SJSA1 (cell line): ENCODE measurements at regions not wholly inside any gene's neighbourhood (a gene's known extent, or its start where the extent isn't known, plus 50 kb on each side); places are given as distances from the start of the nearest gene placed in this dataset.
A peak's percentile ranks its signal among the peaks of the same experiment; 100 is the strongest.
"Not testable (repeated sequence)": the region's sequence is repeated elsewhere in the genome, so short reads cannot be mapped to it uniquely, and the experiment has no call there.

ENCODE experiments used
- DNase-seq, 2 experiments: peaks; one replicate each; pipeline ENCODE4 v3.0.0-alpha.2; 2015 to 2020; ENCODE audit warnings: low spot score in 2 of 2, low read depth in 1 of 2
- H3K27ac ChIP-seq: fragments of 250-450 bp; sonication (Bioruptor Pico); 2 replicates; pipeline ENCODE4 v1.5.1; 2020; ENCODE audit warnings: mild to moderate bottlenecking, moderate library complexity
- H3K27me3 ChIP-seq: fragments of 250-450 bp; sonication (Bioruptor Pico); replicated peaks from 2 replicates; pipeline ENCODE4 v1.5.1; 2020; ENCODE audit warnings: mild to moderate bottlenecking, moderate library complexity
- H3K36me3 ChIP-seq: fragments of 250-450 bp; sonication (Bioruptor Pico); 2 replicates; pipeline ENCODE4 v1.5.1; 2020; ENCODE audit warnings: mild to moderate bottlenecking
- H3K4me1 ChIP-seq: fragments of 250-450 bp; sonication (Bioruptor Pico); replicated peaks from 2 replicates; pipeline ENCODE4 v1.6.1; 2021; ENCODE audit warnings: mild to moderate bottlenecking
- H3K4me3 ChIP-seq: fragments of 250-450 bp; sonication (Bioruptor Pico); 2 replicates; pipeline ENCODE4 v1.5.1; 2020; ENCODE audit warnings: mild to moderate bottlenecking
- H3K9me3 ChIP-seq: fragments of 250-450 bp; sonication (Bioruptor Pico); replicated peaks from 2 replicates; pipeline ENCODE4 v1.5.1; 2020; ENCODE audit warnings: mild to moderate bottlenecking

DNA sequence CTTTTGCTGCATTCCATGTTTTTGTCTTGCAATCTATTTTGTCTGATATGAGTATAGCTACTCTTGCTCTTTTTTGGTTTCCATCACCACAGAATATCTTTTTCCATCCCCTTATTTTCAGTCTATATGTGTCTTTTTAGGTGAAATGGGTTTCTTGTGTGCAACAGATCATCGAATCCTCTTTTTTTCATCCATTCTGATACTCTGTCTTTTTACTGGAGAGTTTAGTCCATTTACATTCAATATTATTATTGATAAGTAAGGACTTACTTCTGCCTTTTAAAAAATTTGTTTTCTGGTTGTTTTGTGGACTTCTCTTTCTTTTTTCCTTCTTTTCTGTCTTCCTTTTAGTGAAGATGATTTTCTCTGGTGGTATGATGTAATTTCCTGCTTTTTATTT is 64.6 kb upstream of the CD55 start:
- Histone ChIP-seq H3K27ac (no peak overlapping the region), H3K4me1 (no peaks in the 10 kb centered on the region)
- no peak for DNase-seq

DNA sequence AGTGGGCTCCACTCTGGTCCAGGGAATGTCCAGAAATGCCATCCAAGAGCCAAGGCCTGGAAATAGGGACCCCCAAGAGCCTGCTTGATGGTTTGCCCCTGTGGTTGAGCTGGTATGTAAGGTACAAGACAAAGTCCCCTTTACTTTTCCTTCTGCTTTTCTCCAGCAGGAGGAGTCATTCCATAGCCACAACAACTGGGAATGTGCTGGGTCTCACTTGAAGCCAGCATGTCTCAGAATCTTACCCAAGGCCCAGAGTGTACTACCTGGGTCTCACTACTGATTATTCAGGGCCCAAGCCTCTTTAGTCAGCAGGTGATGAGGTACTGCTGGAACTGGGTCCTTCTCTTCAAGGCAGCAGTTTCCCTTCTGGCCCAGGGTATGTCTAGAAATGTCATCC is 62.1 kb upstream of the CD55 start:
- Histone ChIP-seq H3K27ac (no peak overlapping the region), H3K4me1 (no peaks in the 10 kb centered on the region), H3K27me3 (no peaks in the 10 kb centered on the region), H3K9me3 (no peaks in the 10 kb centered on the region), H3K4me3 (no peak overlapping the region), H3K36me3 (no peaks in the 10 kb centered on the region)
- peak in 1 of 2 experiments; percentile 21 for DNase-seq

More for the DNA sequence above, 64.6 kb upstream of the CD55 start:
- no peak overlapping the region for H3K4me3 ChIP-seq
- H3K27me3 ChIP-seq: no peaks in the 10 kb centered on the region
- no peaks in the 10 kb centered on the region for H3K9me3 ChIP-seq
- H3K36me3 ChIP-seq: no peaks in the 10 kb centered on the region

DNA sequence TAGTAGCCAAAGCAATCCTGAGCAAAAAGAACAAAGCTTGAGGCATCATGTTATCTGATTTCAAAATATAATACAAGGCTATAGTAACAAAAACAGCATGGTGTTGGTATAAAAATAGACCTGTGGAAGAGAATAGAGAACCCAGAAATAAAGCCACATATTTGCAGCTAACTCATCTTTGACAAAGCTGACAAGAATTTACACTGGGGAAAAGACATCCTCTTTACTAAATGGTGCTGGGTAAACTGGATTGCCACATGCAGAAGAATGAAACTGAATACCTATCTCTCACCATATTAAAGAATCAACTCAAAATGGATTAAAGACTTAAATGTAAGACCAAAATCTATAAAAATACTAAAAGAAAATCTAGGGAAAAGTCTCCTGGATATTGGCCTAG is 59.5 kb upstream of the CD55 start:
- H3K9me3 ChIP-seq: no peaks in the 10 kb centered on the region
- no peaks in the 10 kb centered on the region for H3K27me3 ChIP-seq
- H3K27ac ChIP-seq: no peak overlapping the region
- DNase-seq: no peak
- H3K36me3 ChIP-seq: no peaks in the 10 kb centered on the region
- H3K4me3 ChIP-seq: no peak overlapping the region
- H3K4me1 ChIP-seq: no peaks in the 10 kb centered on the region

DNA sequence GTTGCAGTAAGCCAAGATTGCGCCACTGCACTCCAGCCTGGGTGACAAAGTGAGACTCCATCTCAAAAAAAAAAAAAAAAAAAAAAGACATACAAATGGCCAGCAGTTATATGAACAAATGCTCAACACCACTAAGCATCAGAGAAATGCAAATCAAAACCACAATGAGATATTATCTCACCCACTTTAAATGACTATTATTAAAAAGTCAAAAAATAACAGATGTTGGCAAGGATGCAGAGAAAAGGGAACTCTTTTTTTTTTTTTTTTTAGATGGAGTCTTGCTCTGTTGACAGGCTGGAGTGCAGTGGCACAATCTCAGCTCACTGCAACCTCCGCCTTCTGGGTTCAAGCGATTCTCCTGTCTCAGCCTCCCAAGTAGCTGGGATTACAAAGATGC is 58.6 kb upstream of the CD55 start:
- not testable (repeated sequence) for H3K27ac ChIP-seq, H3K36me3 ChIP-seq, H3K9me3 ChIP-seq, H3K4me1 ChIP-seq, DNase-seq, H3K27me3 ChIP-seq, H3K4me3 ChIP-seq

DNA sequence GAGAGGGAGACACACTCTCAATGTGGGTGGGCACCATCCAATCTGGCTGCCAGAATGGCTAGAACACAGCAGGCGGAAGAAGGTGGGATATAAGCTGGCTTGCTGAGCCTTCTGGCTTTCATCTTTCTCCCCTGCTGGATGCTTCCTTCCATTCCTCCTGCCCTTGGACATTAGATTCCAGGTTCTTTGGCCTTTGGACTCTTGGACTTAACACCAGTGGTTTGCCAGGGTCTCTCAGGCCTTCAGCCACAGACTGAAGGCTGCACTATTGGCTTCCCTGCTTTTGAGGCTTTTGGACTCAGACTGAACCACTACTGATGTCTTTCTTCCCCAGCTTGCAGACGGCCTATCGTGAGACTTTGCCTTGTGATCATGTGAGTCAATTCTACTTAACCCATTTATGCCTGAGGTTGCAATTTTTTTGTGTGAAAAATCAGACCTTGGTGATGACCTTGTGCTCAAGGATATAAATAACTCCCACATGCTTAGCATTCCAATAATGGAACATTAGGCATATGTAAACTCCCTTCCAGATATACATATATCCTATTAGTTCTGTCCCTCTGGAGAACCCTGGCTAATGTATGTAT is 56.7 kb upstream of the CD55 start:
- Histone ChIP-seq H3K27me3 (no peaks in the 10 kb centered on the region), H3K4me3 (no peak overlapping the region)

DNA sequence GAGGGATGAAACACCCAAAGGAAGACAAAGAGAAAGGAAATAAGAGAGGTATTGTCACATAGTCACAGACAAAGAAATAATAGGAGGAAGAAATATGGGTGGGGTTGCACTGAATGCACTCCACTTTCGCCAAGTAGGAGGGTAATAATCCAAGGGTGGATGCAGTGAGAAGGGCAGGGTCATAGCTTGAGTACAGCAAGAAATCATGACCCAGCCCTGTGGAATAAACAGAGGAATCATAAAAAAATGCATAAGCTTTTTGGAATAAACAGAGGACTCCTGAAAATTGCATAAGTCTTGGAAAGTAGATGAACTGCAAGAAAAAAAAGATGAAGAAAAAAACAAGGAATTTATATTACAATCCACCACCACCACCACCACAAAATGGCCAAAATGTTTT is 53.1 kb upstream of the CD55 start:
- Histone ChIP-seq H3K4me3 (no peak overlapping the region), H3K27me3 (no peaks in the 10 kb centered on the region), H3K9me3 (no peaks in the 10 kb centered on the region), H3K27ac (no peak overlapping the region), H3K36me3 (no peaks in the 10 kb centered on the region), H3K4me1 (no peaks in the 10 kb centered on the region)
- DNase-seq: no peak

More for the DNA sequence above, 56.7 kb upstream of the CD55 start:
- H3K27ac ChIP-seq: no peak overlapping the region
- no peaks in the 10 kb centered on the region for H3K36me3 ChIP-seq
- H3K9me3 ChIP-seq: no peaks in the 10 kb centered on the region
- H3K4me1 ChIP-seq: no peaks in the 10 kb centered on the region
- DNase-seq: no peak

DNA sequence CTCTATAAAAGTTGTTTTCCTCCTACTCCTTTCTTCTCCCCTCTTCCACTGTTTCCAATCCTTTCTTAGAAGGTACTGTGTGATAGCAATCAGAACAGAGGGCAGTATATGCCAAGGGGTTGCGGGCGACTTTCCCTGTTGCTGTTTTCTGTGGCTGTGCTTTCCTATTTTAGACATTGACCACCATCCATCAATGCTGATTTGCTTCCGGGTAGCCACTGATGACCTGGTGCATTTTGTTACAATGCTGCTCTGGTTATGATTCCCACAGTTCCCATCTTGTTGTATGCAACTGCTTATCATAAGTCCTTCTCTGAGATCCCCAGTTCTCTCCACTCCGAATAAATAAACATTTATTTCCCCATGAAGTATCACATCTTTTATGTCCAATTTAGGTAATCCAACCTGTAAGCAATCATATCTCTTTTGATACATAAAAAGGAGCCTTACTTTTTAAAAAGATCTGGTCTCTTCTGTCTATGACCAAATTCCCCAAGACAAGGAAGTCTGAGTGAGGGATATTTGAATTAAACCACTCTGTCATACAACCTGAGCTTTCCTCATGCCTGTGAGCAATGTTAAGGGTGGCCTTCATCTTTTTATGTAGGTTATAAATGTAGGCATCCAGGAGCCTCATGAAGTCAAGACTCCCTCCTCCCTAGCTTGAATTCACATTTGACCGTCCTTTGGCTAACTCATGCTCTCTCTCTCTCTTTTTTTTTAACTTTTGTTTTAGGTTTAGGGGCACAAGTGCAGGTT is 52.5 kb upstream of the CD55 start:
- no peaks in the 10 kb centered on the region for H3K36me3 ChIP-seq
- no peak overlapping the region for H3K27ac ChIP-seq

More for the DNA sequence above, 52.5 kb upstream of the CD55 start:
- Histone ChIP-seq H3K27me3 (no peaks in the 10 kb centered on the region), H3K4me3 (no peak overlapping the region), H3K9me3 (no peaks in the 10 kb centered on the region), H3K4me1 (no peaks in the 10 kb centered on the region)
- no peak for DNase-seq
